GM18858 (cell line): ENCODE measurements at regions not wholly inside any gene's neighbourhood (a gene's known extent, or its start where the extent isn't known, plus 50 kb on each side); places are given as distances from the start of the nearest gene placed in this dataset.

Experiments used
- ATAC-seq: cut with Tn5 transposase; IDR thresholded peaks from one replicate; pipeline ENCODE4 v1.9.1; 2021; ENCODE audit not compliant: unreplicated experiment

DNA sequence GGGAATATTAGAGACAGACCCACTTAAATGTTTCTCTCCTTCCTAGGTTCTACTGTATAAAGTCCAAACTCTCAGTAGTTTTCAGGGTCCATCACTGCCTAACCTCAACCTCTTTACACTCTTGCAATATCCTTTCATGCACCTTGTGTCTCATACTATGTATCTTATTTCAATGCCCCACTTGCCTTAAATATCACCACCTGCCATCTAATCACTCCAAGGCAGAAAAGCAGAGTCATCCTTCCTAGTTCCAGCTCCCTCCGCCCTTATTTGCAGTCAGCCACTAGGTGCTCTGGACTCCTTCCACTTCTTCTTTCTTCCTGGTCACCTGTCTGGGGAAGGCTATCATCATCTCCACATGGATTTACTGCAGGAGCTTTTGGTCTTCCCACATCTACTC, 322.0 kb downstream of the MFSD1 start:
- ATAC-seq, result no peak

DNA sequence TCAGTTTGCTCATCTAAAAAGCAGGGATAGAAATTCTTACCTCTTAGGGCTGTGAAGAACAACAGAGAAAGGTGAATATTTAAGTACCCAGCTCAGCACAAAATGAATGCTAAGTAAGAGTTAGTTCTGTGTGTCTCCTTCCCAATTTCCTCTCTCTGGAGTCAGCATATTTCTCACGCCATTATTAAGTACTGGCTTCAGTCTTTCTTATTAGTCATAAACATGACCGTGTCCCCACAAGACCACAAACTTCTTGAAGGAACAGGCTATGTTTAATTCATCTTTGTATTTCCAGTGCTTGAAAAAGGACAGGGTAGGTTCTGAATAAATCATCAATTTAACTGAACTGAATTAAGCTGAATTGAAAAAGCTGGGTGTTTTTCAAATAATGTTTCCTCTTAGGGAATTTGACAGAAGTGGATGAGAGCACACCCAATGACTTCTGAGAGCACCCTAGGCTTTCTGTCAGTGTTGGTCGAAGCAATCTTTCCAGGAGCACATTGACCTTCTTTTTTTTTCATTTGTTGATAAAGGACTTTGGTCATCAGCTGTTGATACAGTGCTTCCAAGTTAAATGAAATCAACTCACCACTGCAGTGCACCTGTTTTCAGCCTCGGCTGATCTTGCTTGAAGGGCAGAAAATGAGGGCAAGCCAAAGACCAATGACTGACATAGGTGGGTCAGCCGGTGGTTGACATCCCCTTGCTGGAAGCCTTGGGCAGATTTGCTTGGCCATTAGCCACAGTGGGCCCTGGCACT, 324.6 kb downstream of the MFSD1 start:
- ATAC-seq, result no peak

DNA sequence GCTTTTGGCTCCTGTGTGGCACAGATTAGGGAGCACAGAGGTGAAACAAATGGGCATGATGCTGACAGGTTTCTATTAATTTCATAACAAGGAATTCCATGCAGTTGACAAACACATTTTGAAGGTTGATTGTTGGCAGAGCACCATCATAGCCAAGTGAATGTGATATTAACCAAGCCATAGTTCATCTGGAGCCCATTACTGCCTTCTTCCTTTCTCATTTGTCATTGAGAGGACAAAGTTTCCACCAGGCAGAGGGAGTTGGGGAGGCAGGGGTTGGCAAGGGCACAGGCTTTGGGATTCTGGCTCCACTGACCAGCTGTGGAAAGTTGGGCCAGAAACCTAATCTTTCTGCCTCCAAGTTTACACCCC, 325.2 kb downstream of the MFSD1 start:
- no peak for ATAC-seq

DNA sequence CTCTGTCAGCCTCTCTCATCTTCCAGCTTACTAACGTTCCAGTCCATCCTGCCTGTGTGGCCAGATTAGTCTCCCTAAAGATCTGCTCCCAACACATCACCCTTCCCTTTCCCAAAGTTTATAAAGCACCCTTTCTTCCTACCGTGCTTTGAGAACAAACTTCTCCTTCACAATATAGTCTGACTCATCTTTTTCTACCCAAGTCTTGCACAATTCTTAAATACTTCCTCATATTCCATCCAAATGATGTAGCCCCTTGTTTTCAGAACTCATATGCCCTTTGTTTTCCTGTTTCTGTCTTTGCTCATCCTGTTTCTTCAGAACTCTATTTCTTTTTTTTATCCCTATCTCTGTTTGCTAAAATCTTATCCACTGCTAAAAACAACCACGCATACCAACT, 326.8 kb downstream of the MFSD1 start:
- no peak for ATAC-seq

DNA sequence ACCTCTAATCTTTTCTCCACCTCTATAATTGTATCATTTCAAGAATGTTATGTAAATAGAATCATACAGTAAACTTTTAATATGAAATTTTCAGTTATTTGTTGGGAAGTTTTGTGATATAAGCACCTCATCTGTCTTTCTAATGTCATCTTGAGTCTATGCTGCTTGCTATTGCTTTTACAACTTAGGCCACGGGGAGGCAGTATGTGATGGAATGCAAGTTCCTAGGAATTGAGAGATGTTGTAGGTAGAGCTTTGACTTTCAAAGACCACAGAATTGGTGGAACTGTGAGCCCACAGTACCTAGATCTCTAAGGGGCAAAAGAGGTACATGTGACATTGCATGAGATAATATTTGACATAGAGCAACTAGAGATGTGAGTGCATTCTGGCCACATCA, 328.3 kb downstream of the MFSD1 start:
- peak; percentile 58 for ATAC-seq

DNA sequence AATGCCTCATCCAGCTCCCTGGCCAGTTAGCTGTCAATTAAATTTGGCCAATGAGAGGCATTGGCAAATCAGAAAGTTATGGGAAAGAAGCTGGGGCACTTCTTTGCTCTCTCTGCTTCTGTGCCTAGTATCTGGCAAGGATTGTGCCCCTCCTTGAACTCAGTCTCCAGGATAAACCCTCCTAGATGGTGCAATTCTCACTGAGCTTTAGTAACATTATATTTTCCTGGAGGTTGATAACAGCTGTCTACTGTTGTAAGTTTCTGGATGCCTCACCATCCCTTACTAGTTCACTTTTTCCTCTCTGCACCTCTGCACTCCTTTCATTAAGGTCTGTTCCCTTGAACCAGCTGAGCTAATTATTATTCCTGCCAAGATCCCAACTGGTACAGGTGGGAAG, 329.5 kb downstream of the MFSD1 start:
- ATAC-seq, result no peak

DNA sequence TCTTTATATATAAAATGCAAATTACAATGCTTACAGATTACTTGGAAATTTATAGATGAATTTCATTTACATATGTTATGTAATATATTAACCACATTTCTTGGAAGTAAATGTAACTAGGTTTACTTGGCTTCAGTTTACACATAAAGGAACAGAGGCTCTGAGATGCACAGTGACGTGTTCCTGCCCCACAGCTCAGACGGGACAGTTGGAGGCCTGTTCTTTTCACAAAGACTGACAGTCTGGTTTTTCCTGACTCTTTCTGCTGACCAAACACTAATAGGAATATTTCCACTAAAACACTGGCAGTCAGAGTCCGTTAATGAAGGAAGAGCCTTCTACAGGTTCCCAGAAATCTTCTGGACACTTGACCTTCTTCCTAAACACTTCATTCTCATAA, 336.1 kb downstream of the MFSD1 start:
- no peak for ATAC-seq

DNA sequence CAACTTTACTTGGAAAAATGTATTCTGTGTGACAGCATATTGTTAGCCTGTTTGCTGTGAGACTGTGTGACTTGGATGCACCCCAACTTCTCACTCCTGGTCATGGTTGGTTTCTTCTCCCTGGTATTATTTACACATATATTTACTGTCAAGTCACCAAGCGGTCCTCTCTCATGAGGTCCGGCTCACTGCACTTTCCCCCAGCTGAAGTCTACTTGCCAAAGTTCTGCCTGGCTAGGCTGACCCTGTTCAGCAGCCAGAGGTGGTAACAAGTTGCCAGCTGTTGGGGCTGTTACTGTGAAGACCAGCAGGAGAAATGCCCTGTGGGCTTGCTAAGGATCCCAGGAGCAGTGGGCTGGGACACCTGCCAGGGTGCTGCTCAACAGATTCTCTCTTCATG, 337.5 kb downstream of the MFSD1 start:
- no peak for ATAC-seq

DNA sequence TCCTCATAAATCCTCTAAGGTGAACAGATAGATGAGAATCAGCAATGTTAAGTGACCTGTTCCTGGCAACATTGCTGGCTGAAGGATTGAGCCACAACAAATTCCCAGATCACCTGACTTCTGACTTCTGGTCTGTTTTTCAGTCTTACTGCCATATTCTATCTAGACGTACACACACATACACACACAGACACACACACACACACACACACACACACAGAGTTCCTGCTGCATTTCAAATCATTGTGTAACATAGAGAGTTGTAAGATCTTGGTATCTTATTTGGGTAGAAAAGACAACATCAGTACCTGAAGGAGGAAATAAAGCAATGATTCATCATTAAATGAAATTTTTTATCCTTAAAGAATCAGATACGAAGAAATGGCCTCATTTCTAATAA, 342.6 kb downstream of the MFSD1 start:
- no peak for ATAC-seq

DNA sequence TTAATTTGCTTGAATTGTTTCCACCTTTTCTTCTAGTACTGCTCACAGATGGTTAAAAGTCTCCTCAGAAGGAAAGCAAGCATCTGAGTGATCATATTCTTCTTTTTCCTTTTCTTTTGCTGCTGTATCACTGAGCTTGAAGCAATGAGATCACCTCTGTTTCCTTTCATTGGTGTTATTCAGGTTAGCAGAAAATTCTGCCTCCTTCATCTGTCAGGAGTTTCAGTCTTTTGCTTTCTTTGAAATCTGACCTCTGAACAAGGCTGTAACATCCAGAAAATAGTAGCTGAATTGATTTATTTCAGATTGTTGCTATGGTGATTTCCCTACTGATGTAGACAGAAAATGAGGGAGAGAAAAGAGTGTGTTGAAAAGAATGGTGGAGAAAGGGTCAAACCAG, 343.0 kb downstream of the MFSD1 start:
- ATAC-seq, result no peak

DNA sequence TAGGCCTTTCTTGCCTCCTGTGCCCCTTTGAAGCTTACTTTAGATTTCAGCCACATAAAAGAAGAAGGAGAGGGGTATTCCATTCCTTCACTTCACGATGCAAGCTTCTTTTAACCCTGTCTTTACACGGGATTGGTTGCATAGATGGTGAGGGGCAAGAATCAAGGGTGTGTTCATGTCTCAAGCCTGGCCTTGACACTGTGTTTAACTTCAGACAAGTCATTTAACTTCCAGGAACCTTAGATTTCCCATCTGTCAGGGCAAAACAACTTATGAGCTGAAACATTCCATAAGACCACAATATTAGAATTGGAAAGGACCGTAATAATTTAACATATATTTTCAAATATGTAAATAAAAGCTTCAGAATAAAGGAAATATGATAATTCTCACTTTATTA, 344.5 kb downstream of the MFSD1 start:
- no peak for ATAC-seq

DNA sequence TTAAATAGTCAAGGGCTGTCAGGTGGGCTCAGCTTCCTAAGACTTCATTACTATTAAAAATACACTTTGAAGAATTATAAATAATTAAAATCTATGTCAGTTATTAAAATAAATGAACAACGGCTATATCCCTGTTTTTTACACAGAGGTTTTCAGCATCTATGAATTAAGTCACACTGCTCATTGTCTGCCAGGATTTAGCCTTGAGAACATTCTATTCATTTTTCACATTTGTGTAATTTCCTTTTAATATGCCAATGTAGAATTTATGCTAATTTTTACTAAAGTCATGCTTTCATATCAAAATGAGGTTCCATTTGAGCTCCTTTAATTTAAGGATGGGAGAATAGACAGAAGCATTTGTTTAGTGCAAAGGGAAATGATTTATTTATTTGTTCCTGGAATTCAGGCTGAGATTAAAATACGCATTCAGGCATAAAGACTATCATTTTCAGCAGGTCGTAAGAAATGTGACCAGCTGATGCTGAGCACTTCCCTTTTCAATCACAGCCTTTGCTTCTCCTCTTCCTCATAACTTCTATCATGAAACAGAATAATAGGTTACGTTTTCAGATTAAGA, 345.1 kb downstream of the MFSD1 start:
- no peak for ATAC-seq

DNA sequence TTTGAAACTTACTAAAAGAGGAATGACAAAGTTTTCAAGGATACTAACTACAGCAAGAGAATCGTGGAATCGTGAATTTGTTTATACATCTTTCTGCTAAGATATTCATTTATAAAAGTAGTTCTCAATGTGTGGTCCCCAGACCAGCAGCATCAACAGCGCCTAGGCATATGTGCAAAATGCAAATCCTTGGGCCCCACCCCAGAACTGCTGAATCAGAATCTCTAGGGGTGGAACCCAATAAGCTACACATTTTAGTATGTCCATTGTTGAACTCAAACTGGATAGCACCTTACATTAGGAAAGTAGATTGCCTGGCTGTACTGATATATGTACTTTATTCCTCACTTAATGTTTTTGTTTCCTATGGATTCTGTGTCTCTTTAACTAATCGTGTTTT, 346.0 kb downstream of the MFSD1 start:
- no peak for ATAC-seq

DNA sequence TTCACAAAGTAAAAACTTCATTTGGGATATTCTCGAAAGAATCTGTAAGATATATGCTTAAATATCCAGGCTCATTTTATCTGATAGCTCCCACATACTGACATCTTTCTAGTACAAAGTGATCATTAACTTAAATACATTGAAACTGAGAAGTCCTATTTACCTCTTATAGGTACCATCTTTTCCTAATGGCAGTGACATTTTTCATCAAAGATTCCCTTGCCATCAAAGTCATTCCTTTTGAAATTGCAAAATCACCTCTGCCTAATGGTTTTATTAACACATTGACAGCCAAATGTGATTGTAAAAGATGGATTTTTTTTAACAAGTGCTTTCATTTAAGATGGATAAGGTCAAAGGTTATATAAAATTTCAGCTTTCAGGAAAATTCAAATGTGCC, 346.6 kb downstream of the MFSD1 start:
- ATAC-seq, result no peak

DNA sequence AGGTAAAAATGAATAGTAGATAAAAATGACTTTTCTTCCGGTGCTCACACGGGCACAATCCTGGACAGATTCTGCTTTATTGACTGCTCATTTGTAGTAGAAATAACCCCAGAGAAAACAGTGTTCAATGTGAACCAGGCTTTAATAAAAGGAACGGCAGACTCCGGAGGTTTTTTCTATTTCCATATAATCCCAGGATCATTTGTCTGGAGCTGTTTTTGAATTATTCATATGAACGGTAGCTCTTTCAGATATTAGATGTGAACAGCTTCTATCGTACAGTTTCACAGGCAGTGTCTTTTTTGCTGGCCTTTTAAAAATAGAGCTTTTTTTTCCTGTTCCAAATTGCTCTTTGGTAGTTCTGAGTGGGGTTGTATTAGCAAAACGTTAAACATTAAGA, 347.3 kb downstream of the MFSD1 start:
- ATAC-seq, result no peak

DNA sequence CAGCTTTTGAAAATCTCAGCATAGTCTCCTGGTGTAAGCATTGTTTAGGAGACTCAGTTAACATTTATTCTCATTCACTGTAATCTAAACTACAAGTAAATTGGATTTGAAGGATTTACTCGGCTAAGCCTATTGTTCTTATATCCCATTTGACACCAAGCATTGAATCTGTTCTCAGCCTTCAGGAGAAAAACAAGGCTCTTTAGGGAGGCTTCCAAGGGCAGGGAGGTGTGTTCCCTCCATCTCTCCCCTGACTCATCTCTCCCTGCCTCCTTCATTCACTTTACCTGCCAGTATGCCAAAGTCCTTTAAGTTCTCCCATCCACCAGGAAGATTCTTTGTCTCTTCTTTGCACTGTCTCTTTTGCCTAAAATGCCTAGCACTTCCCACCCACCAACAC, 347.8 kb downstream of the MFSD1 start:
- ATAC-seq, result no peak

DNA sequence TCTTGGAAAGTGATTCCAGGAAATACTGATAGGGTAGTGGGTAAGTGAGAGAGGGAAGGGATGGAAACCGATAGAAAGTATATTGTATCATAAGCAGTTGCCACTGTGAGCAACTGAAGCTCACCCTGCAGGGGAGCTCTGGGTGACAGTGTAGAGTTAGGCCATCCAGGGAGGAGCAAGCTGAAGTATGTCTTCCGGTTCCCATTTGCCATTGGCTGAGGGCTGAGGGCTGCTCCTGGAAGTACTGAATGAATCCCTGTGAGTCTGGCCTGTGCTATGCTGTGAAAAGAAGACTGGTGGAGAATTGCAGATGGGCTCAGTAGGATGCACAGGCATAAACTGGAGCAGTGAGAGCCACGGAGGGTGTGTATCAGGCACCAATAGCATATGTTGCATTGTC, 348.3 kb downstream of the MFSD1 start:
- ATAC-seq, result no peak

DNA sequence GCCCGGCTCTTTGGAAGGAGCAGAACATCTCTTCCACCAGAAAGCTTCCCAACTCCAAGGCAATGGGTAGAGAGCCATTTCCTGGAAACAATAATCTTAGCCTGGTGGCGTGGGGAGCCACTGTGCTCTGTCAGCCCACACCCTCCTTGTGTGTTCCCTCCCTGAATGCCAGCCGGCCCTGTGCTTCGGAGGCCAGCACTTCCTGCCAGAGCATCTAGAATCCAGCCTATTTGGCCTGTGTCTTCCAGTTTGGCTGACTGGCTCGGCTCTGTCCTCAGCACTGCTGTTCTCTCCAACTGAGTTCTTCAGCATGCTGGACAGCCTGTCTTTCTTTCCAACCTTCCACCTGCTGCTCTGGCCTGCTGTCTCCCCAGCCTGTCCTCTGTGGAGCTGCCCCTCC, 349.3 kb downstream of the MFSD1 start:
- no peak for ATAC-seq

DNA sequence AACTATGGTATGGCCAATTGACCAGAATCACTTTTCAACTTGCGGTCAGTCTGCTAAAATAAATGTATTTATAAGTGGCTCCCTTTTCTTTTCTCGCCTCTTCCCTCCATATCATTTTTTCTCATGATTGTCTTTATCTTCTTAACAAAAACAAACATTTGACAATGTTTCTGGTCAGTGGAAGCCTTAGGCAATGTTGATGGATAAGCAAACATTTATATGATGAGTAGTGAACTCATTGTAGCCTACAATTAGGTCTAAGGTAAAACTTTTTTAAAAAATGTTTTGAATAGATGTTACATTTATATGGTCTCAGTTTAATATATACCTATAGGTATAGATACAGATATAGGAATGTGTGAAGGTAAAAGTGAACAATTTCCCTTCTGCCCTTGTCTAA, 355.4 kb downstream of the MFSD1 start:
- ATAC-seq, result no peak

DNA sequence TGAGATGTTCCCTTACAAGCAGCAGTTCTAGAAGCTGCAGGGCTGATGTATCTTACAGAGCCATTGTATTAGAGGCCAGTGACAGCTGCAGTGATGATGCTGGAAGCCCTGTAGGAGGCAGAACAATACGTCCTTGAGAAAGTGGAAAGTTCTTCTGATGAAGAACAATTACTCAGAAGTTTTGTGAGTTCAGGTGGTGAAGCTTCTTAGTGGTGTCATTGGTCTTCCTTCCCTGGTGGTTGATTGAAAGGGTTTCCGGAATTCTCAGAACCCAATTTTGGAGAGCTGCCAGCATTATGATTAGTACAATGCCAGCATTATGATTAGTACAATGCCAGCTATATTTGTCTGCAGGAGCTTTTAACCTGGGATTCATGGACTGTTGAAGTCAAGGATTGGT, 356.4 kb downstream of the MFSD1 start:
- no peak for ATAC-seq

DNA sequence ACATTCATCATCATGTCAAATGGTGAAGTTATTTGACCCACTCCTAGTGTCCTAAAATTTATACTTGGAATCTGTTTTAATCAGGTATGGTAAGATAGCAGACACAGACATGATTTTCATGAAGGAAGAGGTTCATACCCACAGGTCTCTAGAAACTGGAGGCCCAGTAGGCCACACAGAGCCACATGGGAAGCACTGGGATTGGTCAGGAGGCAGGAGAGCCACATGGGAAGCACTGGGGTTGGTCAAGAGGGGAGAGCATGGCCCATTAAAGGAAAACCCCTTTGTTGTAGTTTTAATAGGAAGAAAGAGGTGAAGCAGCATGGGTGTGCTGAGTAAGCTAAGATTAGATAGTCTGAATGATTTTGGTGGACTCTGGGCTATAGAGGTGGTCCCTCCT, 356.9 kb downstream of the MFSD1 start:
- no peak for ATAC-seq

DNA sequence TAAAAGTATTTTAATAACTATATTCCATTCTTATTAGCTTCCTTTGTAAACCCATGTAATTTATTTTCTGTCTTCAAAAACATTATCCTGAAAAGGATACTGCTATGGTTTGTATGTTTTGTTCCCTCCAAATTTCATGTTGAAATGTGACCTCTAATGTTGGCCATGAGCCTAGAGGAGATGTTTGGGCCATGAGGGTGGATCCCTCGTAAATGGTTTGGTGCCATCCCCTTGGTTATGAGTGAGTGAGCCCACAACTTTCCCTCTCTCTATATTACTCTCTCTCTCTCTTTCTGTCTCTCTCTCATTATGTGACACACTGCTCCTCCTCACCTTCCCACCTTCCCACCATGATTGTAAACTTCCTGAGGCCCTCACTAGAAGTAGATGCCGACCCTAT, 357.7 kb downstream of the MFSD1 start:
- ATAC-seq, result no peak

DNA sequence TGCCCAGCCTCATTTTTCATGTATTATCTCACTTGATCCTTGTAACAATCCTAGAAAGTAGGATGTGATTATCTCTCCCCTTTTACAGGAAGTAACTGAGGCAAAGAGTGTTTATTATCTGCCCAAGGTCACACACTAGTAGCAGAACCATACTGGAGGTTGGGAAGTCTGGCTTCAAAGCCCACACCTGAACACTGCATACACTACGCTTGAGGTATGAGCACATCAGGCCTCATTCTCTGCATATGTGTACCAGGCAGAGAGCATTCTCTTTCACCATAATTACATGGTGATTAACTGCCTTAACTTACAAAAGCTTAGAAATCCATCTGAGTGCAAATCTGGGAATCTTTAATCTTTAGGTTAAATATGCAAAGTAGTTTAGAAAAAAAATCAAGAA, 361.8 kb downstream of the MFSD1 start:
- no peak for ATAC-seq
